Adrenal gland (tissue), 5 donors: ENCODE measurements at regions not wholly inside any gene's neighbourhood (a gene's known extent, or its start where the extent isn't known, plus 50 kb on each side); places are given as distances from the start of the nearest gene placed in this dataset.

ENCODE experiments used
- CTCF ChIP-seq, 6 experiments: fragments of 450-650 bp in 4 of 6; fragments of 200-600 bp in 2 of 6; sonication (generic) in 1 of 6; IDR thresholded peaks; 1 replicate in 5 of 6; 2 replicates in 1 of 6; pipeline versions ENCODE4 v1.5.1 to v1.8.0; 2016 to 2021; ENCODE audit warnings: antibody characterized with exemption in 6 of 6, mild to moderate bottlenecking in 2 of 6, moderate library complexity in 1 of 6
- POLR2A ChIP-seq, 2 donors: fragments of 450-650 bp; IDR thresholded peaks; one replicate each; pipeline ENCODE4 v1.6.1; 2017; ENCODE audit warnings: antibody characterized with exemption in 2 of 2, mild to moderate bottlenecking in 2 of 2, moderate library complexity in 1 of 2
- donor health status: DM: no; HTN: no; CAD: no.

GRCh38 chr2:239805414-239805813, 219.7 kb downstream of the NDUFA10 start:
- TF ChIP-seq CTCF (IDR thresholded peaks at IDR 0.05) (no peak), POLR2A (IDR thresholded peaks at IDR 0.05) (no peak)
